Uterus (tissue), 2 donors: ENCODE measurements at regions not wholly inside any gene's neighbourhood (a gene's known extent, or its start where the extent isn't known, plus 50 kb on each side); places are given as distances from the start of the nearest gene placed in this dataset.

ENCODE experiments used
- POLR2A ChIP-seq, 2 donors: fragments of 450-650 bp; IDR thresholded peaks; one replicate each; pipeline ENCODE4 v1.6.1; 2016; ENCODE audit warnings: antibody characterized with exemption in 2 of 2, mild to moderate bottlenecking in 1 of 2, moderate library complexity in 1 of 2
- TF ChIP-seq, protein P1 (sequence below), 4 experiments: fragments of 200-600 bp in 2 of 4; fragments of 450-650 bp in 2 of 4; sonication (generic) in 2 of 4; IDR thresholded peaks; one replicate each; pipeline ENCODE4 v1.5.1; 2016 to 2019; ENCODE audit warnings: antibody characterized with exemption in 4 of 4, mild to moderate bottlenecking in 2 of 4, moderate library complexity in 1 of 4

DNA sequence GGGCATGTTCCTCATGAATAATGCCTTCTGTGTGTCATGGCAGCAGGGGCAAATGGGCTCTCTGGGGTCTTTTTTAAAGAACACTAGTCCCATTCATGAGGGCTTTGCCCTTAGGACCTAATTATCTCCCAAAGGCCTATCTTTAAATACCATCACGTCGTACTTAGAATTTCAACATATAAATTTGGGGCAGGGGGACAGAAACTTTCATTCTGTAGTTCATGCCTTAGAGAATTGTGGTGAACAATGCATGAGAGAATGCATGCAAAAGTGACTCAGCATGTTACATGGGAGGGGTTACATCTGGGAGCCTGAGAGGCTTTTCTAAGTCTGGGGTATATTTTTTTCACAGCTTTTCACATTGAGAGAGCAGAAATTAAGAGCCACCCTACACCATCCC, 208.5 kb upstream of the ROPN1 start:
- TF ChIP-seq, protein P1, sequence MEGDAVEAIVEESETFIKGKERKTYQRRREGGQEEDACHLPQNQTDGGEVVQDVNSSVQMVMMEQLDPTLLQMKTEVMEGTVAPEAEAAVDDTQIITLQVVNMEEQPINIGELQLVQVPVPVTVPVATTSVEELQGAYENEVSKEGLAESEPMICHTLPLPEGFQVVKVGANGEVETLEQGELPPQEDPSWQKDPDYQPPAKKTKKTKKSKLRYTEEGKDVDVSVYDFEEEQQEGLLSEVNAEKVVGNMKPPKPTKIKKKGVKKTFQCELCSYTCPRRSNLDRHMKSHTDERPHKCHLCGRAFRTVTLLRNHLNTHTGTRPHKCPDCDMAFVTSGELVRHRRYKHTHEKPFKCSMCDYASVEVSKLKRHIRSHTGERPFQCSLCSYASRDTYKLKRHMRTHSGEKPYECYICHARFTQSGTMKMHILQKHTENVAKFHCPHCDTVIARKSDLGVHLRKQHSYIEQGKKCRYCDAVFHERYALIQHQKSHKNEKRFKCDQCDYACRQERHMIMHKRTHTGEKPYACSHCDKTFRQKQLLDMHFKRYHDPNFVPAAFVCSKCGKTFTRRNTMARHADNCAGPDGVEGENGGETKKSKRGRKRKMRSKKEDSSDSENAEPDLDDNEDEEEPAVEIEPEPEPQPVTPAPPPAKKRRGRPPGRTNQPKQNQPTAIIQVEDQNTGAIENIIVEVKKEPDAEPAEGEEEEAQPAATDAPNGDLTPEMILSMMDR (IDR thresholded peaks at IDR 0.05): no peak
- TF ChIP-seq POLR2A (IDR thresholded peaks at IDR 0.05): no peak
